Spleen (tissue), 7 donors: ENCODE measurements at regions not wholly inside any gene's neighbourhood (a gene's known extent, or its start where the extent isn't known, plus 50 kb on each side); places are given as distances from the start of the nearest gene placed in this dataset.

Source experiments
- CTCF ChIP-seq, 11 experiments: fragments of 200-600 bp in 7 of 11; fragments of 450-650 bp in 4 of 11; sonication (generic) in 4 of 11; IDR thresholded peaks in 8 of 11; conservative IDR thresholded peaks in 3 of 11; 1 replicate in 7 of 11; 2 replicates in 4 of 11; pipeline versions ENCODE4 v1.4.0 to v1.8.0; 2016 to 2021; ENCODE audit warnings: antibody characterized with exemption in 11 of 11, inconsistent platforms in 4 of 11, mild to moderate bottlenecking in 1 of 11
- POLR2AphosphoS5 ChIP-seq, 3 donors: sonication (generic); formaldehyde crosslinking; IDR thresholded peaks; one replicate each; pipeline ENCODE4 v1.5.1; 2017; ENCODE audit warnings: antibody characterized with exemption in 3 of 3
- donor health status: DM: no; HTN: no; CAD: no; lungs with moderate emphysema.
- donor health status: DM: no; HTN: no; CAD: no.
- donor health status: DM: no; HTN: no; CAD: no.

DNA sequence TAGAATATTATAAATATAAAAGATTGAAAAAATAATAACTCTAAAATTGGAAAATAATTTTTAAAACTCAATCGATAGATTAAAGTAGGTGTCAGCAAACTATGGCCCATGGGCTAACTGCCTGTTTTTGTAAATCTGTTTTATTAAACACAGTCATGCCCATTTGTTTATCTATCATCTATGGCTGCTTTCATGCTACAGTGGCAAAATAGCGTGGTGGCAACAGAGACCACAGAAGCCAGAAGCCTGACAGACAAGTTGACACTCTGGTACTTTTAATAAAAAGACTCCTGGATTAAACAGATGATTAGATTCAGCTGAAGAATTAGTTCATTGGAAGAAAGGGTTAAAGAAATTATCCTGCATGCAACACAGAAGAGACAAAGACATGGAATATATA lies 400.7 kb upstream of the RORB start:
- TF ChIP-seq POLR2AphosphoS5 (IDR thresholded peaks at IDR 0.05) (no peak), CTCF (IDR thresholded peaks at IDR 0.05 in 8 of 11, conservative IDR thresholded peaks at IDR 0.05 in 3 of 11) (no peak)
